GM19238 (cell line): ENCODE measurements at regions not wholly inside any gene's neighbourhood (a gene's known extent, or its start where the extent isn't known, plus 50 kb on each side); places are given as distances from the start of the nearest gene placed in this dataset.
A peak's percentile ranks its signal among the peaks of the same experiment; 100 is the strongest.
"Not testable (repeated sequence)": the region's sequence is repeated elsewhere in the genome, so short reads cannot be mapped to it uniquely, and the experiment has no call there.

Source experiments
- DNase-seq: peaks from one replicate; pipeline ENCODE4 v3.0.0; 2011; ENCODE audit warnings: low spot score; ENCODE audit not compliant: insufficient read length

DNA sequence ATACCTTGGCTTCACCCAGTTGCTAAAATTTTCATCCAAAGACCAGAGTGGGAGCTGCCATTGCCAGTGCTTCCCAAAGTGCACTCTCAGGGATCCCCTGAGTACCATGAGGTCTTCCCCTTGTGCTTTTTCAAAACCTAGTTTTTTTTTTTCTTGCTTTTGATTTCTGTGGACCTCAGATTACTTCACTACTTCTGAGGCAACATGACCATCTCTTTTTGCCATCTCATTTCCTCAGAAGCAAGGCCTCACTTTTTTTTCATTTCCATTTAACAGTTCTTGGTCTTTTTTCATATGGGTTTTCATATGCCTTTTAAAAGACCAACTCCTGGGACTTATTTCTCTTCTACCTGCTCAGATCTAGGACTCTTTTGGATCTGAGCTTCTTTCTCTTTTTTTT lies 64.1 kb upstream of the MMS22L start:
- no peak for DNase-seq

DNA sequence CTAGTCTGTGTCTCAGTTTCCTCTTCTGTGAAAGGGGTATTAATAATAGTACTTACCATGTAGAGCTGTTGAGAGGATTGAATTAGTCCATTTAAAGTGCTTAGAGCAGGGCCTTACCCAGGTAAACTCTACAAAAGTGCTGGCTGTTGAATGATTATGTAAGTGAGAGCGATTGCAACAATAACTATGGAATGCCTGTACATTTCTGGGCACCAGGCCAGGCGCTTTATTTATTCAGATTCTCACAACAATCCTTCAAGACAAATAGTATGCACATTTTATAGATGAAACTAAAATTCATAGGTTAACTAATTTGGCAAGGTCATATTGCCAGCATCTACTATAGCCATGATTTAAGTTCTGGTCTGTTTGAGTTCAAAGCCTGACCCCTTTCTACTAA lies 78.3 kb upstream of the MMS22L start:
- DNase-seq: no peak

DNA sequence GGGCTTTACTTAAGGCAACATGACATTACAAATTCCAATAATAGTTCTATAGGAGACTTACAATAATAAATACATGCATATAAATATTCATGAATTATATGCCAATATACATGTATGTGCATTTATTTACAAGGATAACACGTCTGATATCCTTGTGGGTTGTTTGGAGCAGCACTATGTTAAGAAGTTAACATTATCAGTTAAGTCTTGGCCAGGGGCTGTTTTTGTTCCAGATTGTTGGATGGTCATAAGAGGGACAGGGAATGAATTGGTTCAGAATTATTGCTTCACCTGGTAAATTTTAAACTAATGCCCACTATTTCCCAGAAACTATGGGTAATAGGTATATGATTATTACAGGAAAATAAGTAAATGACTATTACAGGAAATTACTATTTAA lies 81.3 kb upstream of the MMS22L start:
- no peak for DNase-seq

DNA sequence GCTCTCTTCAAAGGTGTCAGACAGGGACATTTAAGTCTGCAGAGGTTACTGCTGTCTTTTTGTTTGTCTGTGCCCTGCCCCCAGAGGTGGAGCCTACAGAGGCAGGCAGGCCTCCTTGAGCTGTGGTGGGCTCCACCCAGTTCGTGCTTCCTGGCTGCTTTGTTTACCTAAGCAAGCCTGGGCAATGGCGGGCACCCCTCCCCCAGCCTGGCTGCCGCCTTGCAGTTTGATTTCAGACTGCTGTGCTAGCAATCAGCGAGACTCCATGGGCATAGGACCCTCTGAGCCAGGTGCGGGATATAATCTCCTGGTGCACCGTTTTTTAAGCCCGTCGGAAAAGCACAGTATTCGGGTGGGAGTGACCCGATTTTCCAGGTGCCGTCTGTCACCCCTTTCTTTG lies 99.1 kb upstream of the MMS22L start:
- not testable (repeated sequence) for DNase-seq

DNA sequence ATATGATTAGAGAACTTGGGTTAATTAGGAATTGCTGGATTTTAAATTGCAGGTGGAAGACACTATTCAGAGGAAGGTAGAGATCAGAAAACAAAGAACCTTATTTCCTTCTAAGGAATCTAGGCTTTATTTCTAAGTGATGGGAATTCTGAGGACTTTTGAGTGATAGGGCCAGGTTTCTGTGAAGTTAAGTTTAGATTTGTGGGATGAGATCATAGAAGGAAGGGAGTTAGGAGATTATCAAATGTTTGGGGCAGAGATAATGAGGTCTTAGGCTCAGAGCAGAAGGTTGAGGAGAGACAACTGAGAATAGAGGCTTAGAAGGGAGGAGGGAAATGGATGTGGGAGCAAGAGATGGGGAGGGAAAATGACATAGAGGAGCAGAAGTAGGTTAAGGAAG lies 109.7 kb upstream of the MMS22L start:
- DNase-seq: no peak

DNA sequence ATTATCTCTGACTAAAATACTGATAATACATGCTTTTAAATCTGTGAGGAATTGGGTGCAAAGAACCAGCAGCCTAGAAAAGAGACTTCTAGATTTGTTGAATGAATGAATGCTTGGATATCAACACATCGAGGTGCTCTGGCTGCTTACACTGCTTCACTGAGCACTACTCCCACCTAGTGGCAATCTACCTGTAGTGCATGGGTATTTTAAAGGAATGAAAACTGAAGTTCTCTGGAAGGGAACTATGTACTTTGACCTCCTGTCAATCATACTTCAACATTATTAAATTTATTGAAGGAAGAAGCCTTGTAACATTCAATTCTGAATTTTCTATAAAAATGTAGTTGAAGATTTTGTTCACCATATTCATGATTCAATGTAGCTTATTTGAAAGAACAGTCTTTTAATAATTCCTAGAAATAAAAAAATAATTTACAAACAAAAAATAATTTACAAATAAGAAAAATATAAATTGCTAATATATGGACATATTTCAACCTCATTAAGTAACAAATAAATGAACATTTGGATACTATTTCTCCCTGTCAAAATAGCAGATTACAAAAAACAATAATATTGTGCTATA lies 111.2 kb upstream of the MMS22L start:
- DNase-seq: peak; percentile 4

DNA sequence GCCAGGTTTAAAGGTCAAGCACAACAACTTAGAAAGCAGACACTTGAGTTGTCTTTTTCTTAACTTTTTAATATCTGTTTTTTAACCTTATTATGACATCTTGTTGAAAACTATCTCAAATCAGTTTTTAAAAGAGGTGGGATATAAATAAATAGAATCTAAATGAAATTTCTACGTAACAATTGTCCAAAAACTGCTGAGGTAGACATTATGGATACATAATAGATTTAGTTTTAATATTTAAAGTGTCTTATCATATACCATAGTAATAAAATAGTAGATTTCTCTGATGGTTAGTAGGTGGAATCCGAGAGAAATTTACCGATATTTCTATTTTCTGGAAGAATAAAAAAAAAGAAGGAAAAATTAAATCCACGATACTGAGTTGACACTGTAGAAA lies 113.9 kb upstream of the MMS22L start:
- no peak for DNase-seq

DNA sequence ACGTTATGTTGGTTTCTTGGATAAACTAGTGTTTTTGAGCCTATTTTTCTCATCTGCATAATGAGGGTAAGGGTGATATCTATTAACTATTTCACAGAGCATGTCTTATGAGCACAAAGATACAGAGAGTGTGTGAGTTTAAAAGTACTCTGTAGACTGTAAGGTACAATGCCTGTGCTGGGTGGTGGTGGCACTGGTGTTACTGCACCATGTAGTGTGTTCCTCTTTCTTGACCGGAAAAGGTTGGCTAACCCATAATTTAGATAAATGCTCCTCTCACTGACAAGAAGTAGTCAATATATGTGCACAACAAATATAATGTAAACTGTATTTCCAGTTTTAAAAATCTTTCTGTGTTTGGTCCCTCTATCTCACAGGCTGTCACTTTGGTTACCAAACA lies 116.2 kb upstream of the MMS22L start:
- no peak for DNase-seq

DNA sequence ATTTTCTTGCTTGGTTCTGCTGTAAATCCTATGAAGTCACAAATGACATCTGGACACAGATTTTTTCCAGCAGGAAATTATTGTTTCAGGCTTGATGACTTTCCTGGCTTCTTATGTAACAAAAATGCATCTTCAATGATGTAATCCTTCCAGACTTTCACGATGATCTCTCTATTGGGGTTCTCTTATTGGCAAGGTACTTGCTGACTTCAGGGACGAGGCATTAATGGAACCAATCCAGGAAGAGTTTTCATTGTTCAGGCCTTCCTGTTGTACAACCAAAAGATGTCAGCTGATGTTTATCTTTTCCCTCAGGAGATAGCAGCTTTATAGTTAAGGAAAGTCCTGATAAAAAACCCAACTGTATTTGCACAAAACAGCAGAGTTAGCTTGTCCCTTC lies 118.5 kb upstream of the MMS22L start:
- no peak for DNase-seq

DNA sequence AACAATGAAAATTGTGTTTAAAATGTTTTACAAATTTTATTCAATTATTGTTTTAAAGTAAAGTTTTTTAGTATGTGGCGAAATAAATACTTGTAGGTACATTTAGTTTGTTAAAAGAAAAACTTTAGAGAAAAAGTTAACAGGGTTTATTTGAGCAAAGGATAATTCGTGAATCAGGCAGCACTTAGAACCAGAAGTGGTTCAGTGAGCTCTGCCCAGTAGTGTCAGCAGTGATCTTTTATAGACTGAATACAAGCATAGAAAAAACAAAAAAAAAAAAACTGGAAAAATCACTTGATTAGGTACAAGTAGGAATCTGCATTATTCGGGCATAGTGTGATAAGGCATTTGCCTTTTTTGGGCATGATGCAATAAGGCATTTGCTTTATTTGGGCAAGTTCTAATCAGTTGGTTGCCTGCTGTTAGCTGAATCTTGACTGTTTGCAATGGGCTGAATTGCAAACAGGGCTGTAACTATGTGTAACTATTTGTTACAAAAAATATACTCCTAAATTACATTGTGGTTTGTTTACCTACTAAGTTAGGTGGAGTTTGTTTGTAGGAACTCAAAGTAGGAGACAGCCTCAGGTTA lies 122.9 kb upstream of the MMS22L start:
- DNase-seq: no peak

DNA sequence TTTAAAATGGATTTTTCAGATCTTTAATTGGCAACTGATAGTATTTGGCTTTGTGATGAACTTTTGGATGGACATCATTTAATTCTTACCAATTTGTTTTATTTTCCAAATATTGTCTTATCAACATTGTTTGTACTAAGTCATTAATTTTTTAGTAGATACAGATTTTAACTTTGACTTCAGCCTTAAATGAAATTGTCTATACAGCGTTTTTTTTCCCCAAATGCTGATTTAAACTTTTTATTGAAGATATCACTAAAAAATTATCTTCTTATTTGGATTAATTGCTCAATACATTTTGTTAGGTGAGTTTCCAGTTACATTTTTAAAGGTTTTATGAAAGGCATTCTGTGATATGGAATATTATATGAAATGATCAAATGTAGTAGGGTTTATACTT lies 123.6 kb upstream of the MMS22L start:
- no peak for DNase-seq

DNA sequence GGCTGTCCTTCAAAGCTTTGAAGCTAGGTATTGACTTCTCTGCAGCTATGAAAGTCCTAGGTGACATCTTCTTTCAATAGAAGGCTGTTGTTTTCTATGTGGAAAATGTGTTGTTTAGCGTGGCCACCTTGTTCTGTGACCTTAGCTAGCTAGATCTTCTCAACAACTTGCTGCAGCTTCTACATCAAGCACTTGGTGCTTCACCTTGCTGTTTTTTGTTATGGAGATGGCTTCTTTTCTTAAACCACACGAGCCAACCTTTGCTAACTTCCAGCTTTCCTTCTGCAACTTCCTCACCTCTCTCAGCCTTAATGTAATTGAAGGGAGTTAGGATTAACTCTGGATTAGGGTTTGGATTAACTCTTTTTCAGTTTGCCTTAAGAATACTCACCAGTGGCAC lies 128.6 kb upstream of the MMS22L start:
- no peak for DNase-seq

DNA sequence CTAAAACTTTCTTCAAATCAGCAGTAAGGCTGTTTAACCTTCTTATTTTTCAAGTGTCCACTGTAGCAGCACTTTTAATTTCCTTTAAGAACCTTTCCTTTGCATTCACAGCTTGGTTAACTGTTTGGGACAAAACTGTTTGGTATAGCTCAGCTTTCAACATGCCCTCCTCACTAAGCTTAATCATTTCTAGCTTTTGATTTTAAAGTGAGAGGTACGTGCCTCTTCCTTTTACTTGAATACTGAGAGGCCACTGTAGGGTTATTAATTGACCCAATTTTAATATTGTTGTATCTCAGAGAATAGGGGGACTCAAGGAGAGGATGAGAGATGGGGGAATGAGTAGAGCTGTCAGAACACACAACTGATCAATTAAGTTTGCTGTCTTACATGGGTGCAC lies 129.5 kb upstream of the MMS22L start:
- no peak for DNase-seq

DNA sequence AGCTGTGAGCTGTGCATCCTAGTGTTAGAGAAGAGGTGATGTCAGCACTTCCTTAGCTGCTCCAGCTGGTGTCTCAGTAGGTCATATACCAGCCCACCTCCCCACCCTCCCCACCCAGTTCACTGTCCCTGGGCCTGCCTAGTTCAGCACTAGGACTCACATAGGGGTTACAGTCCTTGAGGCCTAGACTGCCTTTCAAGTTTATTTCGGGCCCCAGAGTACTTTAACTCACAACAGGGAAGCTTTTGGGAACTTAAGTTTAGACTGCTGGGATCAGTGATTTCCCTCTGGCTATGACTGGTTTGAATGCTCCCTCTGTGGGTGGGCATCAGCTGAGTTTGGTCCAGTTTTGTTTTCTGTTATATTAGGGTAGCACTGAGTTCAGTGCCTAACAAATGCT lies 139.2 kb upstream of the MMS22L start:
- DNase-seq: no peak

DNA sequence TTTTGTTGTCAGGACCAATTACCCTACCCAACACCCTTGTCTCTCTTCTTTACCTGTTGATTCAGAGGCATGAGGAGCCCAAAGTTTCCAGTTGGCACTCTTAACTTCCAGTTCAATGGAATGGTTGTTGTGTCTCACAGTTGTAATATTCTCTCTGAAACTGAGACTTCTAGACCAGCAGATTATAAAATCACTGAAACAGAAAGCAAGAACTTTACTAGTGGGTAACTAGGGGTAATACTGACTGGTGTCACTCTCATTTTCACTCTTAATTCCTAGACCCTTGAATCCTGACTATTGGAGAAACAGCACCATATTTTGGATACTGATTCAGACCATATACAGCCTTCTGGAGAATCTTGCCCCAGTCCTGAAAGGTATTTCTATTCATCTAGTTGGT lies 140.2 kb upstream of the MMS22L start:
- no peak for DNase-seq

DNA sequence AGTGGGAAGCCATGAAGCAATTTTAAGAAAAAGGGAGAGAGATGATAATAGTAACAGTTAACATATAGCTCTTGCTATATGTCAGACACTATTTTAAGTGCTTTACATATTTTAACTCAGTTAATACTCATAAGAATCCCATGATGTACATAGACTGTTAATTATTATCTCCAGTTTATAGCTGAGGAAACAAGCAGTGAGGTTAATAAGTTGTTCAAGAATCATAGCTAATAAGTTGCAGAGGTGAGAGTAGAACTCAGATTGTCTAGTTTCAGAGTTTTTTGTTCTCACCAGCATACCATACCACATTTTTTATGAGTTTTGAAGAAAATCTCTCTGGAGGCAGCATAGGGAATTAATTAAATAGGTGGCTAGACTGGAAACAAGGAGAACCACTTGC lies 144.6 kb upstream of the MMS22L start:
- no peak for DNase-seq

DNA sequence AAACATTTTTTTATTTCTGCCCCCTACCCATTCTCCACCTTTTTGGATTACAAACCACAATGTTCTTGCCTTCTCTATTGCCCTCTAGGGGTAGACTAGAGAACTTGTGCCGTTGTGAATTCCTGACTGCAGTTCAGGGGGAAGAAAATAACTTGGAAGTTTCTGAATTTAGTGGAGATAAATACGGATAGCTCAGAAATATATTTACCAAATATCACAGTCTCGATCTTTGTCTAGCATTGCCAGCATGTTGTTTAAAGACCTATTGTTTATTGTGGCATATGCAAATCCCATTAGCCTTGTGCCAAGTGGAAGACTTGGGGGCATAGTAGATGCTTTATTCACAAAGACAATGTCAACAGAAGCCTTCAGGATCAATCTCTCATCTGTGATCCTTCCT lies 154.1 kb upstream of the MMS22L start:
- DNase-seq: no peak

DNA sequence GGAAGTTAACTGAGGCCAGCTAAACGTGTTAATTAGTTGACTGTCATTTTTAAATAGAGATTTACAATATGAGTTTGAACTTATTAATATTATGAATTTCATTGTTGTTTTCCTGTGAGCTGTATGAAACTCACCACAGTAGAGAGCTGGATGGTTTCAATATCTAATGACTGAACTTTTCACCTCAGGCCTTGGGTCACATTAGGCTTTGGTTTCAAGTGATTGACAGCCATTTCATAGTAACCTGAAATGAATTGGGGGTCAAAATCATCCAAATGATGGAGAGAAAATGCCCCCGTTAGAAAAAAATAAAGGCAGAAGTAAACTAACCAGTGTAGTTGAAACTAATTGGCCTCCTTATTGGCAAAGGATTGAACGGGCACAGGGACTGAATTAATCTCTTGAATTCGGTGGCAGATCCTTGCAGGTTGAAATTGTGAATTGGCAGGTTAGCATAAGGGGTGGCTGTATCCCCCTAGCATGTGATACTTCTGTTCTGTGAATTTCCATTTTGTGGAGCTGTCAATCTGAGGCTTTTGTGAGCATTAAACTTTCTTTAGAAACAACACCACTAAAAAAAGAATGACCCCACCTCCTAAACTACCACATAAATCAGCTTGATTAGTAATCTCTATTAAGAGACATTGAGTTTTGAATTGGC lies 155.1 kb upstream of the MMS22L start:
- DNase-seq: no peak

DNA sequence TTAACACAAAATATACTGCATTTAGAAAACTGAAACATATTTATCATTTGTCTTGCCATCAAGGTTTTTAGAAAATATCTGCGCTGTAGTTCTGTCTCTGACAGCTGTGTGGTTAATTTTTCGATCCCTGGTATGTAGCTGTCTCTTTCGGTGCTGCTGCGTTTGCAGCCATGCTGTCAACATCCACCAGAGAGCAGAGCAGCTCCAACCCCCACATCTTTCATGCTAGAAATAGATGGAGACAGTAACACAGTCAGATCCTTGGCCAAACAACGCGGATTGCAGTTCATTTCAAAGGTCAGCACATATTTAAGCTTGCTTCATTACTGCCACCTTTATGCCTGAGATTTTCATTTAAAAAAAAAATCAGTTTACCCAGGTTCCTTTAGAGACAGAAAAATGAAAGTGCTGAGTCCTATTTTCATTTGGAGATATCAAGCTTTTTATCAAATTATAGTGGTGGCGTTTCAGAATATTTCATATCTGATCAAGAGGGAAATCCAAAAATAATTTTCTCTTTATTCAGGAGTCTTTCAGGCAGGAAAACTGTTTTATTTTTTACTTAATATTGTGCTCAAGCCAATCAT lies 157.7 kb upstream of the MMS22L start:
- no peak for DNase-seq

DNA sequence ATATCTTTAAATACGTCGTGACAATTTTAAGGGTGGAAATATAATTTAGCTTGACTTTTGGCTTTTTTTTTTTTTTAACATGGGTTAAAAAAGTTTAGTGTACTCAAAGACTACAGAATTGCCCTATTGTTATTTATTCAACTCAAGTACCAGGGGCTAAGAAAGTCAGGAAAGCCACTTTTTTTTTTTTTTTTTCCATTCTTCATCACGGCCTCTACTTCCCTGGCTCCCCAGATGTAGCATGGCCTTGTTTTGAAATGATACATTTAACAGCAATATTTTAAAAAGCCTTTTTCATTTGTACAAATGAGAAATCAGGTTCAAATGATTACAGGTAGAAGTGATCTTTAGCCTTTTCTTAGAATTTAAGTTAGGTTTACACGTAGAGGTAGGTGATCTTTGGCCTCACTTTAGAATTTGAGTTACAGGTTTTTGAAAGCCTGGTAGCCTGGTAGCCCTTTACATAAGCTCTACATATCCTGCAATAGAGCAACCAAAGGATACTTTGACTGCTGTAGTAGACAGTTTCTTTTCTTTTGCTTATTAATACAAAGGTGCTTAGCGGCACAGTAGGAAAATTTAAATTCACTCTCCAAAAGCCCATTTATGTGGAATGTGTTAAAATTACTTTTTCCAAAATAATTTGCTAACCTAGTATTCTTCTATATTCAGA lies 160.5 kb upstream of the MMS22L start:
- DNase-seq: no peak

DNA sequence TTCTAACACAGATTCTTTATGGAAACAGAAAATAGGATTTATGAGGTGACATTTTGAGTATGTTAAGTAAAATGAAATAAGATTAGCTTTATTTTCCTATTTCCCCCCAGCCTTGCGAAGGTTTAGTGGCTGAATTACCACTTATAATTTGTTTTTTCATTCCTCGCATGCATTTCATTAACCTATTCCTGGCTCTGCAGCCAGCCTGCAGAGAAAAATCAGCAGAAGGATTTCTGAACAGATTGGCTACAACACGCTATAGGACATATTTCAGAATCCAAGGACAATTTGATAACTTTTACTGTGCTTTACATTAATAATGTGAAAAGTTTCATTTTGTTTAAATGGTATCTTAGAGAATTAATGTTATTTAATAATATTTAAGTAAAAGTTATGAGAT lies 162.4 kb upstream of the MMS22L start:
- DNase-seq: no peak

DNA sequence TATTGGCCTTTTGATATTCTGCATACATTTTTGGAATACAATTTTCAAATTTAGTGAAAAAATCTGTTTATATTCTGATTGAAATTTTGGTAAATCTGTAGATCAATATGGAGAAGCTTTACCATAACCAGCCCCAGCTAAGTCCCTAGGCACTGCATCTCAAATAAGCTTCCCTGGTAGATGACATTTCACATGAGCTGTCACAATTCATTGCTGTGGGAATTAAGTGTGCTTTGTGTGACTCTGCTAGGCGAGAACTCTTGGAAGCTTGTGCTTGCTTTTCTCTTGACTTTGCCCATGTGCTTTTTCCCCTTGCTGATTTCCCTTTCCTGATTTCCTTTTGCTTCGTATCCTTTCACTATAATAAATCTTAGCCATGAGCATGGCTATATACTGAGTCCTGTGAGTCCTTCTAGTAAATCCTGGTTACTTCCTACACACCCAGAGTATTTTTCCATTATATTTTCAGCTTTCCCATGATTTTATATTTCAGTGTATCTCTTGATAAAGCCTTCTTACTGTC lies 166.5 kb upstream of the MMS22L start:
- no peak for DNase-seq
